Mesendoderm (in vitro differentiated cells): ENCODE measurements at regions not wholly inside any gene's neighbourhood (a gene's known extent, or its start where the extent isn't known, plus 50 kb on each side); places are given as distances from the start of the nearest gene placed in this dataset.
A peak's percentile ranks its signal among the peaks of the same experiment; 100 is the strongest.
"Not testable (repeated sequence)": the region's sequence is repeated elsewhere in the genome, so short reads cannot be mapped to it uniquely, and the experiment has no call there.

Experiments used
- DNase-seq: peaks from one replicate; pipeline ENCODE4 v3.0.0; 2013
- H2AK5ac ChIP-seq: 2 replicates; pipeline ENCODE4 v1.6.1; 2013; ENCODE audit warnings: low read length, inconsistent platforms
- H2BK120ac ChIP-seq: 2 replicates; pipeline ENCODE4 v1.6.1; 2013; ENCODE audit warnings: low read depth, mild to moderate bottlenecking, low read length, moderate library complexity, mixed read lengths
- H2BK15ac ChIP-seq: replicated peaks from 2 replicates; pipeline ENCODE4 v1.6.1; 2013; ENCODE audit warnings: low read depth, mild to moderate bottlenecking, moderate library complexity
- H2BK5ac ChIP-seq: 2 replicates; pipeline ENCODE4 v1.6.1; 2013; ENCODE audit warnings: low read length, inconsistent platforms
- H3K18ac ChIP-seq: 2 replicates; pipeline ENCODE4 v1.6.1; 2013; ENCODE audit warnings: mild to moderate bottlenecking, low read length, mixed read lengths
- H3K23ac ChIP-seq: one replicate; pipeline ENCODE4 v1.6.1; 2013; ENCODE audit warnings: low read length
- H3K27ac ChIP-seq: 2 replicates; pipeline ENCODE4 v1.5.1; 2013; ENCODE audit warnings: low read depth, mild to moderate bottlenecking, inconsistent platforms, low read length, moderate library complexity
- H3K27me3 ChIP-seq: 2 replicates; pipeline ENCODE4 v1.6.1; 2013; ENCODE audit warnings: low read length, control low read depth, mild to moderate bottlenecking, inconsistent platforms; ENCODE audit not compliant: insufficient read depth, poor library complexity
- H3K36me3 ChIP-seq: 2 replicates; pipeline ENCODE4 v1.6.1; 2013; ENCODE audit warnings: low read length, inconsistent platforms; ENCODE audit not compliant: control insufficient read depth, insufficient read depth
- H3K4ac ChIP-seq: one replicate; pipeline ENCODE4 v1.6.1; 2013; ENCODE audit warnings: low read depth, mild to moderate bottlenecking, low read length, moderate library complexity
- H3K4me1 ChIP-seq: 2 replicates; pipeline ENCODE4 v1.6.1; 2013; ENCODE audit warnings: low read depth, low read length, inconsistent platforms; ENCODE audit not compliant: control insufficient read depth
- H3K4me2 ChIP-seq: 2 replicates; pipeline ENCODE4 v1.6.1; 2013; ENCODE audit warnings: low read length
- H3K4me3 ChIP-seq: 2 replicates; pipeline ENCODE4 v1.5.1; 2013; ENCODE audit warnings: mild to moderate bottlenecking, low read length
- H3K56ac ChIP-seq: one replicate; pipeline ENCODE4 v1.6.1; 2013; ENCODE audit warnings: low read length
- H3K79me1 ChIP-seq: 2 replicates; pipeline ENCODE4 v1.6.1; 2013; ENCODE audit warnings: low read length, inconsistent platforms
- H3K79me2 ChIP-seq: 2 replicates; pipeline ENCODE4 v1.6.1; 2013; ENCODE audit warnings: mild to moderate bottlenecking, low read length; ENCODE audit not compliant: control insufficient read depth, insufficient read depth
- H3K9ac ChIP-seq: 2 replicates; pipeline ENCODE4 v1.6.1; 2013; ENCODE audit warnings: low read length, inconsistent platforms
- H4K5ac ChIP-seq: one replicate; pipeline ENCODE4 v1.6.1; 2013; ENCODE audit warnings: low read length
- H4K8ac ChIP-seq: one replicate; pipeline ENCODE4 v1.6.1; 2013; ENCODE audit warnings: low read depth, mild to moderate bottlenecking, control low read depth, low read length, moderate library complexity
- WGBS: extraction: QIAGEN DNeasy Blood & Tissue Kit; methylation state at CpG from one replicate; pipeline ENCODE4 v1.1.7; 2013; ENCODE audit warnings: low lambda C conversion rate, missing lambda C conversion rate; ENCODE audit not compliant: insufficient coverage; ENCODE audit errors: extremely low coverage; 5-methylcytosine and 5-hydroxymethylcytosine counted together

DNA sequence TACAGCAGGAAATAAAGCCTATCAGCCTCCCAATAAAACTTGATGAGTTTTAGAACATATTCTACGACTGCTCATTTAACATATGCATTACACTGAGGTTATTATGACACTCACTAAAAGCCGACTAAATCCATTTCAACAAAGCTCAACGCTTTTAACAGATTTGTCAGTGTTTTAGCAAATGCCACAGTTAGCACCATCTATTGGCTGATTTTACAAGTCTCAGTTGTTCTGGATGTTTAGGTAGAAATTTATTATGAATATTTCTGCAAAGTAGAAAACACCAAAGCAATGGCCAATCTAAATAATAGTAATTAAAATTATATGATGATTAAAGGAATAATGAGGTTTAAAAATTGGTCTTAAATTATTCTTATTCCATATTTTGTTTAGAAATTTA is 993.2 kb upstream of the PCDH7 start:
- Histone ChIP-seq H3K4ac (no peak overlapping the region), H3K4me2 (no peak overlapping the region), H3K4me3 (no peak overlapping the region), H2BK120ac (no peak overlapping the region), H3K27me3 (no peaks in the 10 kb centered on the region), H3K23ac (no peak overlapping the region), H3K79me1 (no peaks in the 10 kb centered on the region), H2BK15ac (no peak overlapping the region), H4K8ac (no peak overlapping the region), H4K5ac (no peak overlapping the region), H3K27ac (no peak overlapping the region), H3K36me3 (no peaks in the 10 kb centered on the region), H2AK5ac (no peak overlapping the region), H3K9ac (no peak overlapping the region), H3K79me2 (no peaks in the 10 kb centered on the region), H2BK5ac (no peak overlapping the region), H3K18ac (no peak overlapping the region), H3K56ac (no peak overlapping the region), H3K4me1 (no peaks in the 10 kb centered on the region)
- DNase-seq = no peak
- no CpG with 5 or more reads among the region's 3 CpGs for WGBS

DNA sequence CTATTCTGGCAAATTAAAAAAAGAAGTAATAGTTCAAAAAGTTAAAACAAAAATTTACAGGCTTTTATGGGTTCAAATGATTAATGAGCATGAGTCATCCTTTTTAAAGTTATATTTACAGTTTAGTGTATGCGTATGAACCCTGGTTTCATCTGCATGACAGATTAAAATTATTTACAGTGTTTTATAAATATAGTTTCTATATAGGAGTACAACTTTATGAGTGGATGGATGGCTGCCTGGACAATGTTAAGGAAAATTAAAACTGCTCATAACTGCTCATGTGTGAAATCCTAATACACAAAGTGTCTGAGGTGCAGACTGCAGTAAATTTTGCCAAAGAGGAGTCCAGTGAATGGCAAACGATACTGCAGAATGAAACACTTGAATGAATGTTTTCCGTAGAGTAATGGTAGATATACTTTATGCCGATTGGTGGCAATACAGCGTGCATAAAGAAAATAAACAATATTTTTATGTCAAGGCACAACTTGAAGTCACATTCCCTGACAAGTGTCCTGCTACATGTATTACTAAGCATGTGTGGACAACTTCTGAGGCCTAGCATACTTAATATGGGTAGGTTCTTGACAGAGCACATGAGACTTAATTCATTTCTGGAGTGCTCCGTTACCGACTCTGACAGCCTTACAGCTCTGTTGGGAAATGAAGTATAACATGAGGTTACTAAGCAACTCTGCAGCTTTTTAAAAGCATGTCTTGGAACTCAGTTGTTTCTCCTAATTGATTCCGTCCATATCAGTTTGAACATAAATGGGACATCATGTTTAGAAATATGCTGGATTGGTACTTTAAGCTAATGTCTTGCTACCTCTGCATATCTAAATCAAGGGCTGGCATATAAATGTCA is 985.6 kb upstream of the PCDH7 start:
- no peak overlapping the region for H3K4me3 ChIP-seq
- no peak overlapping the region for H2AK5ac ChIP-seq
- no peak overlapping the region for H4K8ac ChIP-seq
- H2BK15ac ChIP-seq = no peak overlapping the region
- H3K18ac ChIP-seq = no peak overlapping the region
- H2BK5ac ChIP-seq = no peak overlapping the region
- no peak for DNase-seq
- WGBS = no CpG with 5 or more reads among the region's 8 CpGs
- no peak overlapping the region for H3K27ac ChIP-seq
- H4K5ac ChIP-seq = no peak overlapping the region
- H3K27me3 ChIP-seq = no peaks in the 10 kb centered on the region
- H3K4me1 ChIP-seq = no peaks in the 10 kb centered on the region
- no peak overlapping the region for H3K4ac ChIP-seq
- H3K9ac ChIP-seq = no peak overlapping the region
- no peak overlapping the region for H2BK120ac ChIP-seq
- no peak overlapping the region for H3K4me2 ChIP-seq
- no peak overlapping the region for H3K23ac ChIP-seq
- H3K56ac ChIP-seq = no peak overlapping the region
- H3K79me2 ChIP-seq = no peaks in the 10 kb centered on the region
- H3K36me3 ChIP-seq = no peaks in the 10 kb centered on the region
- H3K79me1 ChIP-seq = no peaks in the 10 kb centered on the region

GRCh38 chr4:29756966-29757365 is 963.2 kb upstream of the PCDH7 start:
- no peak overlapping the region for H4K8ac ChIP-seq
- H3K23ac ChIP-seq = no peak overlapping the region
- no peaks in the 10 kb centered on the region for H3K79me2 ChIP-seq
- no peak overlapping the region for H3K56ac ChIP-seq
- H3K18ac ChIP-seq = no peak overlapping the region
- WGBS = no CpG with 5 or more reads among the region's 3 CpGs
- no peak overlapping the region for H2AK5ac ChIP-seq
- DNase-seq = peak; percentile 66
- H3K79me1 ChIP-seq = no peaks in the 10 kb centered on the region
- H3K27me3 ChIP-seq = no peaks in the 10 kb centered on the region
- H3K4me2 ChIP-seq = no peak overlapping the region
- no peak overlapping the region for H3K9ac ChIP-seq
- no peak overlapping the region for H2BK15ac ChIP-seq
- no peak overlapping the region for H3K4ac ChIP-seq
- H4K5ac ChIP-seq = no peak overlapping the region
- no peaks in the 10 kb centered on the region for H3K36me3 ChIP-seq
- no peak overlapping the region for H3K4me3 ChIP-seq
- no peak overlapping the region for H2BK120ac ChIP-seq
- no peak overlapping the region for H2BK5ac ChIP-seq
- no peaks in the 10 kb centered on the region for H3K4me1 ChIP-seq
- no peak overlapping the region for H3K27ac ChIP-seq

GRCh38 chr4:29762151-29762550 is 958.0 kb upstream of the PCDH7 start:
- no peak overlapping the region for H2AK5ac ChIP-seq
- no peak for DNase-seq
- H3K36me3 ChIP-seq = no peaks in the 10 kb centered on the region
- H3K79me1 ChIP-seq = no peaks in the 10 kb centered on the region
- no peak overlapping the region for H3K4ac ChIP-seq
- H2BK15ac ChIP-seq = no peak overlapping the region
- H3K56ac ChIP-seq = no peak overlapping the region
- H3K9ac ChIP-seq = no peak overlapping the region
- H3K4me1 ChIP-seq = no peaks in the 10 kb centered on the region
- H3K27ac ChIP-seq = no peak overlapping the region
- H2BK120ac ChIP-seq = no peak overlapping the region
- no peak overlapping the region for H3K4me3 ChIP-seq
- H3K79me2 ChIP-seq = no peaks in the 10 kb centered on the region
- no peak overlapping the region for H4K5ac ChIP-seq
- no peak overlapping the region for H2BK5ac ChIP-seq
- H3K18ac ChIP-seq = no peak overlapping the region
- WGBS = no CpG with 5 or more reads among the region's 2 CpGs
- H3K27me3 ChIP-seq = no peaks in the 10 kb centered on the region
- no peak overlapping the region for H3K4me2 ChIP-seq
- H3K23ac ChIP-seq = no peak overlapping the region
- no peak overlapping the region for H4K8ac ChIP-seq

DNA sequence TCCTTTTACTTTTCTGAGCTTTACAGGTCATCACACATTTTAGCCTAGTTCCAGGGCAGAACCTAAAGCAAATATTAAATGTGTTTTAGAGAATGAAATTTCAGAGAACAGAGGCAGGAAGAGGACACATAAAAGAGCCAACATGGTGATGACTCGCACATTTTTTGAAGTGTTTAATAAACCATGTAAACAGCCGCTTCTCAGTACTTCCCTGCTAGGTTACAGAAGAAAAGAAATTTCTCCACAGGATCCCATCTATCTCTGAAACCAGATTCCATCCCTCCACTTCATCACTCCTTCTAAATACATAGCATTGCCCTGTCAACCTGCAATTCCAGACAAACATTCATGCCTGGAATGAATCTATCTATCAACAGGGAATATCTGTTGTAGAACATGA is 949.5 kb upstream of the PCDH7 start:
- H3K9ac ChIP-seq = no peak overlapping the region
- H2BK120ac ChIP-seq = no peak overlapping the region
- no peaks in the 10 kb centered on the region for H3K79me1 ChIP-seq
- no peak for DNase-seq
- no peak overlapping the region for H2AK5ac ChIP-seq
- H4K8ac ChIP-seq = no peak overlapping the region
- H4K5ac ChIP-seq = no peak overlapping the region
- no CpG with 5 or more reads among the region's 2 CpGs for WGBS
- H2BK15ac ChIP-seq = no peak overlapping the region
- H3K4ac ChIP-seq = no peak overlapping the region
- H3K56ac ChIP-seq = no peak overlapping the region
- no peak overlapping the region for H3K4me2 ChIP-seq
- H3K36me3 ChIP-seq = no peaks in the 10 kb centered on the region
- no peaks in the 10 kb centered on the region for H3K27me3 ChIP-seq
- no peaks in the 10 kb centered on the region for H3K4me1 ChIP-seq
- no peak overlapping the region for H3K27ac ChIP-seq
- no peak overlapping the region for H2BK5ac ChIP-seq
- no peaks in the 10 kb centered on the region for H3K79me2 ChIP-seq
- no peak overlapping the region for H3K18ac ChIP-seq
- H3K23ac ChIP-seq = no peak overlapping the region
- H3K4me3 ChIP-seq = no peak overlapping the region

DNA sequence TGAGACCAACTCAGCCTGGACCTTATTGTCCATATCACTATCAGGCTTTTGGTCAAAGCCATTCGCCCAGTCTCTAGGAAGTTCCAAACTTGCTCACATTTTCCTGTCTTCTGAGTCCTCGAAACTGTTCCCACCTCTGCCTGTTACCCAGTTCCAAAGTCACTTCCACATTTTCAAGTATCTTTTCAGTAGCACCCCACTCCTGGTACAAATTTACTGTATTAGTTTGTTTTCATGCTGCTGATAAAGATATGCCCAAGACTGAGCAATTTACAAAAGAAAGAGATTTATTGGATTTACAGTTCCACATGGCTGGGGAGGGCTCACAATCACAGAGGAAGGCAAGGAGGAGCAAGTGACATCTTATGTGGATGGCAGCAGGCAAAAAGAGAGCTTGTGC is 932.0 kb upstream of the PCDH7 start:
- H3K36me3 ChIP-seq, H4K5ac ChIP-seq, H3K27me3 ChIP-seq, H3K4me3 ChIP-seq, H3K9ac ChIP-seq, H3K18ac ChIP-seq, H3K4ac ChIP-seq, H2BK5ac ChIP-seq, H3K56ac ChIP-seq, H3K27ac ChIP-seq, H3K23ac ChIP-seq, H3K79me1 ChIP-seq, H2BK15ac ChIP-seq, H2AK5ac ChIP-seq, H3K79me2 ChIP-seq, H4K8ac ChIP-seq, H2BK120ac ChIP-seq, DNase-seq, H3K4me2 ChIP-seq, H3K4me1 ChIP-seq: not testable (repeated sequence)
- no CpG with 5 or more reads among the region's 2 CpGs for WGBS
